Activated CD4-positive, alpha-beta T cell treated with anti-CD3 and anti-CD28 coated beads, Interleukin-2, Interleukin-6, amounts not matched to agents 100 ng/mL and 50 ng/mL, durations not matched to agents 16 hours and 8 hours (primary cell): ENCODE measurements at regions not wholly inside any gene's neighbourhood (a gene's known extent, or its start where the extent isn't known, plus 50 kb on each side); places are given as distances from the start of the nearest gene placed in this dataset.

ENCODE experiments used
- DNase-seq: peaks from one replicate; pipeline ENCODE4 v3.0.0-alpha.2; 2020

DNA sequence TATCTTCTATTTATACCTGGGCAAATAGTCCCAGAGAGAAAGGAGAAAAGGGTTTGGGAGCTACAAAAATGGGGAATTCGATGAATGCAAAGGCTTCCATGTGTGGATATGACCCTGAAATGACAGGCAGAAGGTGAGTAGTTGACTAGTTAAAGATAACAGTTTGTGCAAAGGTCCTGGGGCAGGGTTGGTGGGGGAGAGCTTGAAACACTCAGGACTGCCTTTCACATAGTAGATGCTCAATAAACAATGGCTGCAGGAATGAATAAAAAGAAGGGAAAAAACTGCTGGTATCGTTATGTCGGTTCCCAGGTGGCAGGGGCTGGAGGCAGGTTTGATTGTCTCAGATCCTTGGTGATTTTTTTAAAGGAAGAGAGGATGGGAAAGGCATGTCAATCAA is 445.5 kb downstream of the HAPSTR1 start:
- no peak for DNase-seq

DNA sequence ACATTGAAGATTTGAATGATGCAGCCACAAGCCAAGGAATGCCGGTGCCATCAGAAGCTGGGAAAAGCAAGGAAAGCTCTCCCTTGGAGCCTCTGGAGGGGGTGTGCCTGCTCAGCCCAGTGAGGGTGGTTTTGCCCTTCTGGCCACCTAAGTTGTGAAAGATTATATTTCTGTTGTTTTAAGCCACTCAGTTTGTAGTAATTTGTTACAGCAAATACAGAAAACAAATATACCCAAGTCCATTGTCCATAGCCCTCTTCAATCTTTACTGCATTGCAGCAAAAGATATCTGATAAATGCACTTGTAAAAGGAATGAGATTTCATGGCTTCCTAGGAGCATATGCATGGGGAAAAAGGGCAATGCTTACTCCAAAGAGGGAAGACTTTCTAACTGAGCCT is 447.9 kb downstream of the HAPSTR1 start:
- DNase-seq, result no peak

DNA sequence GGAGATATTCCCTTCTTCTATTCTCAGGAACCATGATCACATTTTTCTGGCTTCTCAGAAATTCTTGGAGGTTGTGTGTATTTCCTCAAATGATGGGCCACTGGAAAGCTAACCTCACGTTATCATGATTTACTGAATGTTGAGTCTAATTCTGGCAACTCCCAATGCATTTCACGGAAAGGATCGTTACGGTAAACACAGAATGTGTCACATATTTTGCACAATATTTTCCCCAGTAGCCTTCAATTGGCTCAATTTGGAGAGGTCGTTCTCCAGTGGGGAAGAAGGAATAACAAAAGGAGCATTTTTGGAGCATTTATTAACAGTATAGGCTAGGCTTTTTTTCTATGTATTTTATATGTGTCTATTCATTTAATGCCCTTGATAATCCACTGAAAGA is 450.3 kb downstream of the HAPSTR1 start:
- no peak for DNase-seq

DNA sequence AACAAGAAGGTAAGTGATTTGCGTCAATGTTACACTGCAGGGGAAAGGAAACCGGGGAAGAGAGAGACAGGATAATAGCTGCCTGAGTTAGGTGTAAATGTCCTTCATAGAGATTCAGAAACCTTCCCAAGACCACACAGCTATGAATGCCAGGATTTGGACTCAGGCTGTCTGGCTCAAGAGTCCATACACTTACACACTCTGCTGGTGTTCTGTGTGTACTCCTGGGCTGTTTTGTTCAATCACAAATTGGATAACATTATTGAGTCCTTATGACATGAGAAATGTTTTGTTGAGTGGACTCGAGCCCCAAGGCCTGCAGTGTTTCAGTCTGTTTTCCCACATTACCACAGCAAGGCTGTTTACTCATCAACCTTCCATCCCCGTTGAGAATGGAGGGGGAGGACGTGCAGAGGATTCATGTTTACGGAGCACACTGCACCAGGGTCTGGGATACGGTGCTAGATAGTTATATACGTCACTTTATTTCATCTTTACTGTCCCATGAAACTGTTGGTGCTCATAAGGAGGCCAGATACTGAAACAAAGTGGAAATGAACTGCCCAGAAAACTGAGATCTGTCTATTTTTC is 450.8 kb downstream of the HAPSTR1 start:
- DNase-seq, result no peak

DNA sequence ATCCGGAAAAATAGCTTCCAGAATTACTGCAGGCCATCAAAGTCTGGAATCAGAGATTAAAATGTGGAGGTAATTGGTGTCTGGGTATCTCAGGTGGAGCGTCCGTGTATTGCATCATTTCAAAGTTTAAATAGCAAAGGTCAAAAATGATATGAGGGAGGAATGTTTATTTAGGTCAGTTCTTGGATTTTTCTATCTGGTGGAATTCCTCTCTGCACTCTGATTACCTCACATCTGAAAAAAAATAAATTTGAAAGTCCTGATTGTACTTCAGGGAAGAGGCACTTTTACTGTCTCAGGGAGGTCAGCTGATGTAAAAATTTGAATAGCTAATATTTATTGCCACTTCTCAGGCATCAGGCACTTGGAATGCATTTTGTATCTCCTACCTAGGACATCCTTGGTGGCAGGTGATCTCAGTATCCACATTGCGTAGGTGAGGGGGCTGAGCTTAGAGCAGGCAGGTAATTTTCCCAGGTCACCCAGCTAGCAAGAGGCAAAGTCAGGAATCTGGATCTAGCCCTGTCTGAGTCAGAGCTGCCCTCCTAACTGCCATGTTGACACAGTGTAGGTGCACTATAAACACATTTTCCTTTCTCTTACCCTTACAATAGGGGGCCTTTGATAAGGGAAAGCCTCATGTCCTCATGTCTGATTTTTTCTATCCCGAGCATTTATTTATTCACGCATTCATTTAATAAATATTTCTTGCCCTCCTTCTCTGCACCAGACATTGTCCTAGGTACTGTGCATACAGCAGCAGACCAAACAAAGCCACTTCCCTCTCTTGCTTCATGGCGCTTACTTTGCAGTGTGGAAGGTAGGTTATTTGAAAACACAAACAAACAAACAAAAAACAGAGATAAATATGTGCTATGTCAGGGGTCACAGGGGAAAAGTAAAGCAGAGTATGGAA is 454.3 kb downstream of the HAPSTR1 start:
- DNase-seq, result no peak

DNA sequence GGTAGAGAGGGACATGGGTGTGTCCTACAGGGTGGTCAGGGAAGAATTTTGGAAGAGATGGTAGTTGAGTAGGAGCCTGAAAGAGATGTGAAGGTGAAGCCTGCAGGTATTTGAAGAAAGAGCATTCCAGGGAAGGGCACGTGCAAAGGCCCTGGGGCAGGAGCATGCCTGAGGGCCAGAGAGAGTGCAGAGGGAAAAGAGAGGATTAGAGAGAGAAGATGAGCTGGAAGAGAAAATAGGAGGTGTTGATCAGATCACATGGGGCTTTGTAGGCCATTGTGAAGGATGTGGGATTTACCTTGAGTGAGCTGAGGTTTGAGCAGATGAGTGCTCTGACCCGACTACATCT is 455.0 kb downstream of the HAPSTR1 start:
- no peak for DNase-seq

DNA sequence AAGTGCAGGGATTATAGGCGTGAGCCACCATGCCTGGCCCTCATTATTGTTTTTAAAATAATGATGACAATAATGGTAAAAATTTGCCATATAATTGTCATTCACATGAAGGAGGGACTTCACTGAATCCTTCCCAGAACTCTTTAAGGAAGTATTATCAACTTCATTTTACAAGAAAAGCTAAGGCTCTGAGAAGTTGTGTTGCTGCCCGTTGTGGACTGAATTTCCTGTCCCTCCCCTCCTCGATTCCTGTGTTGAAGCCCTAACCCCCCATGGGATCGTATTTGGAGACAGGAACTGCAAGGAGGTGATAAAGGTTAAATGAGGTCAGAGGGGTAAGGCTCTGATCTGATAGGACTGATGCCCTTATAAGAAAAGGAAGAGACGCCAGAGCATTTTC is 458.0 kb downstream of the HAPSTR1 start:
- DNase-seq, result no peak

DNA sequence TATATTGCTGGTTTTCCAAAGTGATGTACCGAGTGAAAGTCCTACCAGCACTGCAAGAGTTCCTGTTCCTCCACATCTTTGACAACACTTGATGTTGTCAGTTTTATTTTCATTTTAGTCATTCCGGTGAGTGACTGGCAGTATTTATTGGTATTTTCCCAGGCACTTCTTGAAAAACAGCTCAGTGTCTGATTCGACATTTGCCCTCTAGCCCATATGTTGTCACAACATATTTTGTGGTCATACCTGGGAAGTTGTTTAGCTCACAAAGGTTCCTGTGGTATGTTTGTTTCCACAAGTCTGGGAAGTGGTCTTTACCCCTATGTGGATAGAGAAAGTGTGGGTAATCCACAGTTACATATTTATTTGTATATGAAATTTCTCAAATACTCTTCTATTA is 463.6 kb downstream of the HAPSTR1 start:
- DNase-seq, result no peak

DNA sequence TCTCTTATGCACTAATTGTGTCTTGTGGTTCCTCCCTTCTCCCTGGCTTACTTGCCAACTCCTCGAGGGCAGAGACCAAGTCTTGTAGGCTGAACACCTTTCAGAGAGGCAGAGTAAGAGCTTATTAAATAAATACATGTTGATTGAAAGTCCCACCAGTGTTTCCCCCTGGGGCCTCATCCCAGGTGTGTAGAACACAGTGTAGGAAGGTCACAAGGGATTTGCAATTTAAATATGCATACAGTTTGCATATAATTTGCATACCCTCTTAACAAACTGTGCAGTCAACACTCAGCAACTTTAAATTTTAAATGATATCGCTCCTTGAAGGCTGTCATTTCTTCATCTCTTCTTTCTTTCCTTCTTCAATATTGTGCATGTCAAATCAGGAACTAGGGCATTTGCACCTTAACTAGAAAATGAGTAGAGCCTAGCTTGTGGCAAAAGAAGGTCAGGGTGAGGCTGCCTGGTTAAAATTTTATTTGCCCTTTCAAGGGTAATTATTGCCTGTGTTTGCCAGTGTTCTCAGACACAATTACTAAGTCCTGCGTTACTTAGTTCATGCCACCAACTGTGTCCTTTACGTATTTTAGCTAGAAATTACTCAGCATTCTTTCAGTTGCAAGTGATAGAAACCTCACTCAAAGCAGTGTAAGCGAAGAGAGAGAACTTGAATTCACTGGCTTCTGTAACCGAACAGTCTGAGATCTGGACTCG is 465.7 kb downstream of the HAPSTR1 start:
- DNase-seq, result no peak

DNA sequence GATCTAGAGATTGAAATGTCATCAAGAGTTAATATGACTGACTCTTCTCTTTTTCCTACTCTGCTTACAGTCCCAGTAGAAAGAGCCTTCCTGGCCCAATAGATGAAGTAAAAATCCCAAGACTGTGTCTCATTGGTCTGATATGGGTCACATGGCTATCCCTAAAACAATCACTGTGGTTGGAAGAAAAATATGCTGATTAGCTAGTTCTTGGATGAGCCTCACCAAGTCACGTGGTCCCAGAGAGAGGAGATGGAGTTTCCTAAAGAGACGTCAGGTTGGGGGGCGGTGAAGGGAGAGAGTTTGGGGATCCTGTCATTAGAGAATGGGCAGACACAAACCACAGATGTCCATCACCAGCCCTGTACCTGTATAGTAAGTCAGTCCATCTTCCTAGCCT is 466.3 kb downstream of the HAPSTR1 start:
- DNase-seq, result no peak

DNA sequence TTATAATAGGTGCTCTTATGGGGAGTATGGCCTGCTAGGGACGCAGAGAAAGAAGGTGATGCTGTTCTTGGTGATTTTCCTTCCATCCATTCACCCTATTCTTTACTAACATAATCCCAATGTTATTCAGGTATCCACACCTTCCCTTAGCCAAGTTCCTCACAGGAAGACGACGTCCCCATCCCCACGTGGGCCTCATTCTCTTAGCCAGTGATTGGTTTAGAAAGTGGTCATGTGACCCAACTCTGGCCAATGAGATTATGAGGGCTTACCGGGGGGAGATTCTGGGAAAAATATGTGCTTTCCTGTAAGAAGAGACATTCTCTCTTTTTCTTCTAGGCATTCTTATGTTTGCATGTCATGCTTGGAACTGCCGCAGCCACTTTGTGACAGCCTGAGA is 474.7 kb downstream of the HAPSTR1 start:
- DNase-seq, result no peak

DNA sequence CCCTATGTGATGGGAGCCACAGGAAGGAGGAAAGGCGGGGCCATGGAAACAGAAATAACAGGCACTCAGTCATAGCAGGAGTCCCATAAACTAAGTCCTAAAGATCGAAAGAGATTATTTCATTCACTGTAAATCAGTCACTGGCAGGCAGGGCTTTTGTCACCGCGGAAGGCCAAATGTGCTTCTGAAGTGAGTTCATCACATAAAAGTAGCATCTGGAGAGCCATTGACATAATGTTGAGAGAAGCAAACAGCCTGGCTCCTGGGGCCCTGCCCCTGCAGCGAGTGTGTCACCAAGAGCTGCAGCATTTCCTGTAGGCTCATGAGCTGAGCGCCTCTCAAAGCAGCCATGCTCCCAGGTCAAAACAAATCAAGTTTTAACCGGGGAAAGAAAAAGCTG is 476.2 kb downstream of the HAPSTR1 start:
- no peak for DNase-seq

DNA sequence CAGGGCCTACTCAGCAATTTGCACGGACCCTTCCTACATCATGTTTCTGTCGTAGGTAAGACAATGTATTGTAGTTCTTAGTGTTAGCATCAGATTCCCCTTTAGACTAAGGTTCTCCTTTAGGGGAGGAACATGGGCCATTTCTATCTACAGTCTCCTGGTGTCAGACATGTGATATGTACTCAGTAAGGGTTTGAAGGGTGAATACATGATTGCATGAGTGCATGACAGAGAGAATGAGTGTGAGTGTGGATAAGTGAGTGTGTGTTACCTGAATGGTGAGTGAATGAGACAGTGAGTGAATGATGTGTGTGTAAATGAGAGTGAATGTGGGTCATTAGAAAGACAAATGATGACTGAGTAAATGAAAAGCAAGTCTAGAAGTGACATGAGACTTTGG is 476.8 kb downstream of the HAPSTR1 start:
- no peak for DNase-seq

DNA sequence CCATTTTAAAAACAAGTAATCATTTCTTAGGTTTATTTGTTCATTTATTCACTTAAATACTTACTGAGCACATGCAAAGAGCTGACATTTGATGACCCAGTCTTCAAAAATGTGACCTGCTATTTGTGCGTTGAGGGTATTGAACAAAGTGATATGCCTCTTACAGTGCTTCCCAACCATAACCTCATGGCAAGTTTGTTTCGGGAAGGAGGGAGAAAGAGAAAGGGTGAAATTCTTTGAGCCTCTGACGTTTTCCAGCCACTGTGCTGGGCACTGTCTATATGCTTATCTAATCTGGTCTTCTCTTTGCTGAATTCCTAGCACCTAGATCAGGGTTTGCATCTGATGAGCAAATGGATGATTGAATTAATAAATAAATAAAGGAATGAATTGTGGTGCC is 479.1 kb downstream of the HAPSTR1 start:
- DNase-seq, result no peak

DNA sequence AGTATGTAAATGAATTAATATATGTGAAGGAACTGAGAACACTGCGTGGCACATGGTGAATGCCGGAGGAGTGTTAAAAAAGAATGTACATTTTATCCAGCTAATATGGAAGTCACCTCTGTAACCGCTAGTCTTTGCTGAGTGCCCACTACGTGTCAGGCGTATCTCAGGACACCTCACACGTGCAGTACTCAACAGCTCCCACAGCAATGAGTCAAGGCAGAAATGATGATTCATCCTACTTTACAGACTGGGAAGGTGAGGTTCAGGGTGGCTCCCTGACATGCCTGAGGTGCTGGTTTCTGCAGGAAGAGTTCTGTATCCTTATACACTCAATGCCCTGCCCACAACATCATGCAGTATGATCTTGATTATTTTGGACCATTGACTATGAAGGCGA is 487.0 kb downstream of the HAPSTR1 start:
- DNase-seq, result no peak

DNA sequence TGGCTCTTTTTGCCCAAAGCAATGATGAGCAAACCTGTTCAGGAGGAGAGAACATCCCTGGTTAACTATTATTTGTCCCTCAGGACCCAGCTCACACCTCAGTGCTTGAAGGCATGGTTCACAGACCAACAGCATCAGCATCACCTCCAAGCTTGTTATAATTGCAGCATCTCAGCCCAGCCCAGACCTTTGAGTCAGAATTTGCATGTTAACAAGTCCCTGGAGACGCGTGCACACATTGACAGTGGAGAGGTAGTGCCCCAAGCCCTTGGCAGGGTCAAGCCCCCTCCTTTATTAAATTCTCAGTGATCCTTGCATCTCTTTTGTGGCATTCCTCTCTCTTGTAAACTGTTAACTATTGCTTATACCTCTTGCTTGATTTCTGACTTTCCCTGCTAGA is 488.6 kb downstream of the HAPSTR1 start:
- no peak for DNase-seq

DNA sequence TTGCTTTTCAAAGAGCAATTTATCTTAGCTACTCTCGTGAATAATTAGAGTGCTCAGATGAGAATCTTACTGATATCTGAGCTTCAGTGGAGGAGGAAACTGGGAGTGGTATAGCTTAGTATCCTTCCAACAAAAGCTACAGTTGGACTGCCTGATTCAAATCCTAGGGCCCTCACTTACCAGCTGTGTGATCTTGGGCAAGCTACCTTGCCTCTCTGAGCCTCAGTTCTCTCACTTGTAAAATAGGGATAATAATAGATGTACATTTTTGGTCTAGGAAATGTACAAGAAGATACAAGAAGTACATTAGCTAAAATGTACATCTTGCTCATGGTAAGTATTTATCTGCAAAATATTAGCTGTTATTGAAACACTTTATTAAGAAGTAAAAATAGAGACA is 502.0 kb downstream of the HAPSTR1 start:
- no peak for DNase-seq

DNA sequence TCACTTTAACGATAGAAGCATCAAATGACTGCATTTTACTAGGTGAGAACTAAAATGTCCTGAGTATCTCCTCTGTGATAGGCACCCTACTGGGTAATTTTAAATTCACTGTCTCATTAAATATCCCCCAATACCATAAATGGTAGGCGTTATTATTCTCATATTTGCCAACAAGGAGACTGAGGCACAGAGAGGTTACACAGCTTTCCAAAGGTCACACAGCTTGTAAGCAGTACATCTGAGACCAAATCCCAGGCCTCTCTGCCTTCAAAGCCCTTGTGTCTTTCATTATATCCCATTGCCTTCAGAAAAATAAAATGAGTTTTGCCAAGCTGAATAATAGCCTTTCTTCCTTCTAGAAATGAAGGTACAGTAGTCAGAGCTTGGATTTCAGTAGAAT is 502.6 kb downstream of the HAPSTR1 start:
- no peak for DNase-seq

DNA sequence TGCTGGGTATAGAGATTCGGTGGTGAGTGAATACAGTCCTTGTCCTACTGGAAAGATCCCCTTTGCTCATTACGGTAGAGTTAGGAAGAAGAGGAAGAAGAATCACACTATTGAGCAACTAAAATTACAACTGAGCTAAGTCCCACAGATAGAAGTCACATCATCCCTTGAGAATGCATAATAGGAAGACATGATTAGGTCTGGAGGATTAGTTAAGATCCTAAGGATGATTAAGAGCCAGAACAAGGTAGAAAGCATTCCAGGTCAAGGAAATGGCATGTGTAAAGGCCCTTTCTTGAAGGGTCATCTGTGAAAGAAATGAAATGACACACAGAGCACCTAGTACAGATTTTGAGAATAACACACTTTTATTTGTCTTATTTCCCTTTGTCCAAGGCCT is 503.5 kb downstream of the HAPSTR1 start:
- DNase-seq, result no peak

DNA sequence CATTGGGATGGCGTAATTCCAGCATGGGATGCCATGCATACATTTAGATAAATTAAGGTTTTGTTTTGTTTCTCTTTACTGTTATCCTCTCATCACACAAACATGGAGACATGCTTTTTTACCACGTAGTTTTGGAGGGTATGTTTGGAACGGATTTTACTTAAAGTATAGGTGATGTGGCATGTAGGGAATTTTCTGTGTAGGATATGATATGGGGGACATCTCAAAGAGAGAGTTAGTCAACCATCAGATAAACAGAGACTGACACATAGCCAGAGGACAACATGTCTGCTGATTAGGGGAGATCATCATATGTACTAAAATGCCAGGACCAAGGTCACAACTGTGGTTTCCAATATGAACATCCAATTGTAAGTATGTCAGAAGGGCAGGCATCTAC is 503.9 kb downstream of the HAPSTR1 start:
- no peak for DNase-seq

DNA sequence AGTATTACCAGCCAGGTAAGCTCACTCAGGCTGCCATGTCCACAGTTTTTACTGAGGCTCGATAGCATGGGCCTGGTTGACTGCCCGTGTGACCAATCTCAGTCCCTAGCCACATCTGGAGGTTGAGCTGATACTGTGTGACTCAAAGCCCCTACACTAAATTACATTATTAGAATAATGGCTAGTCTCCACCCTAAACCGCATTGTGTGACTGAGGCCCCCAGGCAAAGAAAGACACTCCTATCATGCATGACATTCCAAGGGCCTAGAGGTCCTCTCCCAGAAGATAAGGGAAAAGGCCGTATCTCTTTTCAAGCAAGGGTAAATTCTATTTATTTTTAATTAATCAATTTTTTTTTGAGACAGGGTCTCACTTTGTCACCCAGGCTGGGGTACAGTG is 505.3 kb downstream of the HAPSTR1 start:
- no peak for DNase-seq

DNA sequence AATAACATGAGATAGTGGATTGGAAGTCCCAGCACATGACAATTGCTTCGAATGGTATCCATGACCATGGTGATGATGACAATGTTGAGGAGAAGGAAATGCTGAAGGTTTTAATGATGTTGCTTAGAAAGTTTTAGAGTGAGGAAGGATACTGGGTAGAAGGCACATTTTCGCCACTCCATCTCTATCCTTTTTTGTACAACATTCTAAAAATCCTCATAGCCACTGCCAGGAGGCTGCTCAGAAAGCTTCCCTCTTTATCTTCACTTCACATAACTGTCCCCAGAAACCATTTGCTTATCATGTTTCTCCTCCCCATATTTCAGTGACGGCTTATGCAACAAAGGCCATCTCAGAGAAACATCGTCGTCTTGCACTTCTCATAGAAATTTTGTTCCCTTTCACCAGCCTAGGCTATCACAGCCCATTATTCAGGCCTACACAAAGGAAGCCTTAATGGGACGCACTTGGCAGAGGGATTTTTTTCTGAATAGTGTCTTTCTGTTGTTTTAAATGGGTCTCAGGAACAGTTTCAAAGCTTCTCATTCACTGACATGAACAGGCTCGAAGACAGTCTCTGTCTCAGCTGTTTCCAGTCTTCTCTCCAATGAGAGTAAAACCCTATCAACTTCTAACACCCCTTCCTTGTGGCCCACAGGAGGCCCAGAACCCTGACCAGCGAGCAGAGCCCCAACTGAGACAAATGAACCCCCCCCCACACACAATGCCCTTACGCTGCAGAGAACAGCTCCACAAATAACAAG is 506.7 kb downstream of the HAPSTR1 start:
- no peak for DNase-seq

DNA sequence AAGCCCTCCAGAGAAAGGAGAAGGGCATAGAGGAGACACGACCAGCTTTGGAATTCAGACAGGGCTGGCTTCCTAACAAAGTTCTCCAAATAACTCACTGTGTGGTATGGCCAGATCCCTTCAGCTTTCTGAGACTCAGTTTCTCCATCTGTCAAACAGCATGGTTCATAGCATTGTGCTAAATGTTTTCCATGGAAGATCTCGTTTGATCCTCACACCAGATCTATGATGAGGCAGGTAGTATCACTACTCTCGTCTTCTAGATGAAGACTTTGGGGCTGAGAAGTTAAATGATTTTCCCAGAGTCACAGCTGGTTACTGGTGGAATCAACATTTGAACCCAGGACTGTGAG is 507.3 kb downstream of the HAPSTR1 start:
- DNase-seq, result no peak
